Fibroblast of lung (primary cell): ENCODE measurements at regions not wholly inside any gene's neighbourhood (a gene's known extent, or its start where the extent isn't known, plus 50 kb on each side); places are given as distances from the start of the nearest gene placed in this dataset.

Source experiments
- CTCF ChIP-seq, 2 donors: IDR thresholded peaks in 1 of 2; conservative IDR thresholded peaks in 1 of 2; 1 replicate in 1 of 2; 2 replicates in 1 of 2; pipeline ENCODE4 v1.5.1; 2011 to 2012; ENCODE audit warnings: low read length in 2 of 2, control low read depth in 1 of 2, inconsistent platforms in 1 of 2, low read depth in 1 of 2, mild to moderate bottlenecking in 1 of 2
- EZH2 ChIP-seq: IDR thresholded peaks from 2 replicates; pipeline ENCODE4 v1.5.1; 2012; ENCODE audit warnings: low read length, control low read depth, mild to moderate bottlenecking; ENCODE audit errors: missing control alignments

- TF ChIP-seq CTCF (conservative IDR thresholded peaks at IDR 0.05 in 1 of 2, IDR thresholded peaks at IDR 0.05 in 1 of 2; ENCODE audit: low read depth in 1 of 2, low read length in 2 of 2): no peak
- TF ChIP-seq EZH2: no peak
These were observed 172.3 kb downstream of the SIPA1L2 start for GRCh38 chr1:232457595-232457994.
